AG04450 (cell line): ENCODE measurements at regions not wholly inside any gene's neighbourhood (a gene's known extent, or its start where the extent isn't known, plus 50 kb on each side); places are given as distances from the start of the nearest gene placed in this dataset.

Experiments used
- CTCF ChIA-PET: fragments of 300-600, 350-600 bp; formaldehyde crosslinking; extraction: SDS; loops from one replicate; lab custom pipeline; 2022; ENCODE audit warnings: antibody characterized with exemption, inconsistent platforms; lab: Charles Lee
- POLR2A ChIA-PET: fragments of 350-600 bp; formaldehyde crosslinking; extraction: SDS; loops from one replicate; lab custom pipeline; 2021; ENCODE audit warnings: antibody characterized with exemption, inconsistent platforms; lab: Yijun Ruan, JAX
- DNase-seq: peaks from one replicate; pipeline ENCODE4 v3.0.0-alpha.2; 2011; ENCODE audit warnings: low read depth, low spot score
- H3K27ac ChIP-seq: one replicate; pipeline ENCODE4 v1.5.1; 2012; ENCODE audit warnings: low read depth, low read length, control low read depth
- H3K27me3 ChIP-seq: one replicate; pipeline ENCODE4 v1.6.0; 2012; ENCODE audit warnings: low read length; ENCODE audit not compliant: control insufficient read depth, insufficient read depth
- H3K4me3 ChIP-seq: 2 replicates; pipeline ENCODE4 v1.5.1; 2011; ENCODE audit warnings: mild to moderate bottlenecking, low read depth, low read length, control low read depth
- H3K9me3 ChIP-seq: 2 replicates; pipeline ENCODE4 v1.5.1; 2012; ENCODE audit warnings: low read length; ENCODE audit not compliant: control insufficient read depth, insufficient read depth
- CTCF ChIP-seq: IDR thresholded peaks from 2 replicates; pipeline ENCODE4 v1.5.1; 2011; ENCODE audit warnings: low read depth, low read length, control low read depth, inconsistent platforms

- ChIA-PET POLR2A (no interaction called here), CTCF (interaction anchor here (0.6 kb wide), 1 partner anchor 345 kb away, joined by 5 read pairs; no protein-coding TSS in a partner anchor)
- Histone ChIP-seq H3K4me3 (no peak overlapping the region), H3K27me3 (no peaks in the 10 kb centered on the region), H3K27ac (peak overlapping the region; percentile 11), H3K9me3 (no peaks in the 10 kb centered on the region)
- no peak for TF ChIP-seq CTCF
- DNase-seq, result no peak
Observed at GRCh38 chr15:100781061-100781960, 98.3 kb upstream of the ALDH1A3 start.

- POLR2A ChIA-PET, result no interaction called here
- Histone ChIP-seq H3K27me3 (peaks cover 1% of the 10 kb centered on the region), H3K4me3 (no peak overlapping the region), H3K27ac (no peak overlapping the region), H3K9me3 (no peaks in the 10 kb centered on the region)
- DNase-seq, result no peak
- CTCF ChIA-PET, result interaction anchor here (0.6 kb wide), 1 partner anchor 346 kb away, joined by 5 read pairs; no protein-coding TSS in a partner anchor
- no peak for TF ChIP-seq CTCF
Observed at GRCh38 chr15:100781961-100782530, 97.6 kb upstream of the ALDH1A3 start.

- Histone ChIP-seq H3K9me3 (no peaks in the 10 kb centered on the region; the same call in 1 of the 2 replicates), H3K27me3 (peaks cover 3% of the 10 kb centered on the region), H3K27ac (no peak overlapping the region), H3K4me3 (no peak overlapping the region)
- CTCF ChIA-PET, result interaction anchor here (1.2 kb wide), 1 partner anchor 90 kb away, joined by 3 read pairs; no protein-coding TSS in a partner anchor
- TF ChIP-seq CTCF, result no peak
- POLR2A ChIA-PET, result no interaction called here
- DNase-seq, result no peak
Observed at GRCh38 chr15:100783291-100783690, 96.3 kb upstream of the ALDH1A3 start.

- peaks cover 3% of the 10 kb centered on the region for H3K27me3 ChIP-seq
- TF ChIP-seq CTCF, result no peak
- ChIA-PET CTCF (interaction anchor here (1.2 kb wide), 1 partner anchor 89 kb away, joined by 3 read pairs; no protein-coding TSS in a partner anchor), POLR2A (no interaction called here)
- H3K4me3 ChIP-seq, result no peak overlapping the region
- H3K9me3 ChIP-seq, result no peaks in the 10 kb centered on the region; the same call in 1 of the 2 replicates
- no peak overlapping the region for H3K27ac ChIP-seq
- DNase-seq, result no peak
Observed at GRCh38 chr15:100783760-100784492, 95.7 kb upstream of the ALDH1A3 start.
